ENCODE measurements at regions not wholly inside any gene's neighbourhood (a gene's known extent, or its start where the extent isn't known, plus 50 kb on each side); places are given as distances from the start of the nearest gene placed in this dataset.

- FAIRE-seq = no peak
- DNase-seq (ENCODE audit: low spot score) = no peak
Observed at GRCh38 chr1:68332041-68332440, 99.7 kb upstream of the WLS start.

GRCh38 chr1:68331117-68331865 is 99.0 kb upstream of the WLS start:
- DNase-seq (ENCODE audit: low spot score) = peak; percentile 51
- no peak for FAIRE-seq

- FAIRE-seq (no peak), DNase-seq (ENCODE audit: low spot score) (no peak)
Observed at GRCh38 chr1:68330391-68330790, 98.1 kb upstream of the WLS start.

GRCh38 chr1:68329096-68329835 is 96.9 kb upstream of the WLS start:
- DNase-seq (ENCODE audit: low spot score) (no peak), FAIRE-seq (no peak)

GRCh38 chr1:68328490-68328889 is 96.2 kb upstream of the WLS start:
- FAIRE-seq = no peak
- DNase-seq (ENCODE audit: low spot score) = no peak

GRCh38 chr1:68327414-68327813 is 95.1 kb upstream of the WLS start:
- FAIRE-seq (no peak), DNase-seq (ENCODE audit: low spot score) (no peak)

- DNase-seq (ENCODE audit: low spot score) = no peak
- no peak for FAIRE-seq
Observed at GRCh38 chr1:68326481-68326880, 94.2 kb upstream of the WLS start.

GRCh38 chr1:68324316-68324715 is 92.0 kb upstream of the WLS start:
- FAIRE-seq = no peak
- no peak for DNase-seq (ENCODE audit: low spot score)

- DNase-seq (ENCODE audit: low spot score) = peak; percentile 48
- no peak for FAIRE-seq
Observed at GRCh38 chr1:68322837-68323687, 90.7 kb upstream of the WLS start.

- FAIRE-seq = no peak
Observed at GRCh38 chr1:68322096-68322495, 89.8 kb upstream of the WLS start.

GRCh38 chr1:68321084-68321685 is 88.9 kb upstream of the WLS start:
- peak; percentile 51 for DNase-seq (ENCODE audit: low spot score)
- peak; percentile 72 for FAIRE-seq

More at GRCh38 chr1:68322096-68322495, 89.8 kb upstream of the WLS start:
- DNase-seq (ENCODE audit: low spot score) = no peak

- no peak for DNase-seq (ENCODE audit: low spot score)
- FAIRE-seq = no peak
Observed at GRCh38 chr1:68320349-68320748, 88.0 kb upstream of the WLS start.

- FAIRE-seq (no peak), DNase-seq (ENCODE audit: low spot score) (no peak)
Observed at GRCh38 chr1:68319907-68320306, 87.6 kb upstream of the WLS start.

GRCh38 chr1:68317543-68317942 is 85.2 kb upstream of the WLS start:
- FAIRE-seq = no peak
- no peak for DNase-seq (ENCODE audit: low spot score)

GRCh38 chr1:68314151-68314780 is 81.9 kb upstream of the WLS start:
- no peak for DNase-seq (ENCODE audit: low spot score)
- FAIRE-seq = no peak

GRCh38 chr1:68313735-68314134 is 81.4 kb upstream of the WLS start:
- no peak for DNase-seq (ENCODE audit: low spot score)
- no peak for FAIRE-seq

GRCh38 chr1:68308034-68308433 is 75.7 kb upstream of the WLS start:
- FAIRE-seq = no peak
- DNase-seq (ENCODE audit: low spot score) = no peak

GRCh38 chr1:68307378-68307787 is 75.1 kb upstream of the WLS start:
- no peak for DNase-seq (ENCODE audit: low spot score)
- no peak for FAIRE-seq

GRCh38 chr1:68301471-68302001 is 69.2 kb upstream of the WLS start:
- FAIRE-seq = no peak
- DNase-seq (ENCODE audit: low spot score) = no peak

- DNase-seq (ENCODE audit: low spot score) (no peak), FAIRE-seq (no peak)
Observed at GRCh38 chr1:68294367-68295066, 62.2 kb upstream of the WLS start.
